HG02798 (cell line): ENCODE measurements at regions not wholly inside any gene's neighbourhood (a gene's known extent, or its start where the extent isn't known, plus 50 kb on each side); places are given as distances from the start of the nearest gene placed in this dataset.

Source experiments
- ATAC-seq: cut with Tn5 transposase; IDR thresholded peaks from one replicate; pipeline ENCODE4 v1.9.1; 2021; ENCODE audit warnings: mild to moderate bottlenecking; ENCODE audit not compliant: unreplicated experiment, poor library complexity

DNA sequence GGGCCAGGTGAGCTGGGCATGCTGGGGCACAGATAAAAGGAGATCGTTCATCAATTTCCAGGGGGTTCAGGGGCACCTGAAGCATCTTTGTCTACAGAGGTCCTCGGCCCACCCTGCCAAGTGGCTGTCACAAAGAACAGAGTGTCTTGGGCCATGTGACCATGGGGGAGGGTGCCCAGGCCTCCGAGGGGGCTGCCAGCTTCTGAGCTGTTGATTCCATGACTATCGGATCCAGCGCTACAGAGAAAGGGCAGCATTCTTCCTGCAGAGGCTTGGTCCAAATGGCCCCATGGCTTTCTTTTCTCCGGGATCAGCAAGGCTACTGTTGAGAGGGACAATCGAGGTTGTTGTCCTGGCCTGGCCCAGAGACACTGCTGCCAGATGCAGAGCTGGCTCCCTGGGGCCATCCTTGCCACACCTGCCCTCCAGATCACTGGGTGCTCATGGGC, 289.2 kb downstream of the ZSWIM6 start:
- ATAC-seq: no peak

DNA sequence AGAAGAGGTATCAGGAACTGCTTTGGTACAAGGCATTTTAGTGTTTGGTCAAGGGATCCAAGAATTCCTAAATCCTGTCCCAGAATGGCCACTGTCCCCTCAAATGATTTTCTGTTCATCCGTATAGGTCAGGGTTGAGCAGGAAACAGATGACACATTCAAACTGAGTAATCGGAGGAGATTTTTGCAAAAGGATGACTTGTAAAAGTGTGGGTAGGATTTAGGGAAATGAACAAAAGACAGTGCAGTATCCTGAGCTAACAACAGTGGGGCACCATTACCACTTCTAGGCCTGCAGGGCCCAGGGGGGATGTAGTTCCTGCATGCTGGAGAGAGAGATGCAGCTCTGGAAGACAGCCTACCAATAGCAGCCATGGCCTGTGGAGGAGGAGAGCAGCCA, 290.1 kb downstream of the ZSWIM6 start:
- no peak for ATAC-seq

DNA sequence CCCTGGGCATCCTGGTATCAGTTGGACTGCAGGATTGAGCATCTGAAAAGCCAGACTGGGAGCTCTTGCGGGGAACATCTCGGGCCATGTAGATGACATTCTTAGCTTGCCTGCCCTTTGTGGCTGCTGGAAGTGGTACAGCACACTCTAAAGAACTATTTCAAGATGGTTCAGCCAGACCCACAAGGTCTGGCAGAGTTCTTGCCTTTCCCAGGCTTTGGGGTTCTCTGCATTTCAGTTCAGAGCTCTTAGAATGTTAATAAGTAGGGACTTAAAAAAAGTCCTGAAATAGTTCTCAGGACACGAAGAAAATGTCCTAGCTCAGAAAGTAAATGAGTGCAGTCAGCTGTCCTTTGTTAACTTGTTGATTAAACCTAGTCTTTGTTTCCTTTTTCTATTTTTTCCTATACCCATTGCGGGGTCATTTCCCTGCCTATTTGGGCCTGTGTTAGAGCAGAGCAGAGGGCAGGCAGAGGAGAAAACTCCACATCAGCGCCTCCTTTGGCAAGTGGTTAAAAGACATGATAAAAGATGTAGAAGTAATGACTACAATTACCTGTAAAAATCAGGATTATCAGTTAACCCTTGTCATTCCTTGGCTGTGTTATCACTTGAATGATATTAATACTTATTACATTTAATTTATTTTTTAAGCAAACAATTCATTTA, 291.5 kb downstream of the ZSWIM6 start:
- no peak for ATAC-seq

DNA sequence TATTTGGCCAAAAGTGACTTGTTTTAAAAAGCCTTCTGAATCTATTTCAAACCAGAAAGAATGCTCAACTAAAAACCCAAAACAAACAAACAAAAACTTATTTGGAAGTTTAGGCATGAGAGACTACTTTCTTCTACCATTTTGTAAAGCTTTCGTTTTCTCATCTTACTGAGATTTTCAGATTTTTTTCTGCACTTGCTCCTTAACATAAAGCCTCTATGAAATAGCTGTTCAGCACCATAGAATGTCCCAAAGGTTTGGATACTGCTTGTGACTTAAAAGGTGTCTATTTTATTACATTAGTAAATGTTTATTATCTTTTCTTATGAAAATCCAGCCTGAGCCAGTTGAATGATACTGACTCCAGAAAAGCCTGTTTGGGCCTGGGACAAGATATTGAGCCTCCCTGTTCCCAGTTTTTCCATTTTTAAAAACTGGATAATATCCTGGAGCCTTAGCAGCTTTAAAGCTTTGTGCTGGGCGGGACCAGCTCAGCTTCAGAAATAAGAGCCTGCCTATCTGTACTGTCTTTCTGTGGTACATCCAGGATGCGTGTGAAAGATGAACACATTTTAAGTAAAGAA, 292.6 kb downstream of the ZSWIM6 start:
- no peak for ATAC-seq

DNA sequence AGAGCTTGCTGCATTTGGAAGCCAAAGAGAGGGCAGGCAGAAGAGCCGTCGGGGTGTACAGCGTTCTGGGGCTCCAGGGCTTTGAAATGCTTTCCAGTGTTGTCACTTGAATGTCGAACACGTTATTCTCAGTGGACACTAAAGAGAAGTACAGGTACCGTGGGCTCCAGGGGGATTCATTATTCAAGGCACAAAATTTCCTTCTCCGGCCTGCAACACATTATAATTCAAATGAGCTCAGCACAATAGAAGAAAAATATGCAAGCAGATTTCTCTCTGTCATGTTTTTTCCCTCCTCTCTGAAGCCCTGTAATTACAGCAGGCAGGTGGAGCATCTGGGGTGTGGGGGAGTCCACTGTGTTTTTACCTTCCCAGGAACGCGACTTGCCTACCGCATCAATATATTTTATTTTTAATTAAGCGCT, 293.1 kb downstream of the ZSWIM6 start:
- ATAC-seq: no peak

DNA sequence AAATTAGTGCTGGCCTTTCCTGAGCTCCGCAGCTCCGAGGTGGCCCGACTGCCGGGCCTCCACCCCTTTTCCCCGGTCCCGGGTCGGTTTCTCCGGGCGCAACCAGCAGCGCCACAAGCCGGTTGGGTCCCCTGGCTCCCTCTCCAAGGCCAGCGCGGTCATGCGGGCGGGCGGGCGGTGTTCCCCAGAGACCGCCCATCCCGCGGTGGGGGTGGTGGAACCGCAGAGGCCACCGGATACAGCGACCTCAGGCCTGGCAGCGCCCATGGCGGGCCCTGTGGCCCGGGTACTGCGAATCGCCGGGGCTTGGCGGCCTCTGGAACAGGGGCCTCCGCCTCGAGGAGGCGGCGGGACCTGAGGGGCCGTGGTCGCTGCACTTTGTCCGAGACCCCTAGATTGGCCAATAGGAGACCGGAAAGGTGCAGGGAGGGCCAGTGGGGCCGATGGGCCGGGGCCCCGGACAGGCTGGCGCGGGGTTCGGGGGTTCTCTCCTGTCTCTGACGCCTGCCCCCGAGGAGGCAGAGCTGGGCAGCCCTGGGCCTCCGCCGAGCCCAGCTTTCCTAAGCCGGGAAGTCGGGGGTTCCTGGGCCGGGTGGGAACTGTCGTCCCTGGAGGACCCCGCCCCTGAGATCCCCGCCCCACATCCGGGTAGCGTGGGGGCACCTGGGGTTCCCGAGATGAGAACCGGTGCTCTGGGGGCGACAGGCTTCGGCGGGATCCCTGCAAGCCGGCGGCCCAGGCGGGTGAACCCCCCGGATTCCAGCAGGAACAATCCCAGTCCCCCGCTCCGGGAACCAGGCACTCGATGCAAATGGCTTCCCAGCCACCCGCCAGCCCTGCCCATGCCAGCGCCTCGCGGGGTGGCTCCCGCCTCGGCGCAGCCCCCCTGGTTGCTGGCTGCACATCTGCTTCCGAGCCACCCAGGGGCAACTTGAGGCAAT, 293.9 kb downstream of the ZSWIM6 start:
- no peak for ATAC-seq

DNA sequence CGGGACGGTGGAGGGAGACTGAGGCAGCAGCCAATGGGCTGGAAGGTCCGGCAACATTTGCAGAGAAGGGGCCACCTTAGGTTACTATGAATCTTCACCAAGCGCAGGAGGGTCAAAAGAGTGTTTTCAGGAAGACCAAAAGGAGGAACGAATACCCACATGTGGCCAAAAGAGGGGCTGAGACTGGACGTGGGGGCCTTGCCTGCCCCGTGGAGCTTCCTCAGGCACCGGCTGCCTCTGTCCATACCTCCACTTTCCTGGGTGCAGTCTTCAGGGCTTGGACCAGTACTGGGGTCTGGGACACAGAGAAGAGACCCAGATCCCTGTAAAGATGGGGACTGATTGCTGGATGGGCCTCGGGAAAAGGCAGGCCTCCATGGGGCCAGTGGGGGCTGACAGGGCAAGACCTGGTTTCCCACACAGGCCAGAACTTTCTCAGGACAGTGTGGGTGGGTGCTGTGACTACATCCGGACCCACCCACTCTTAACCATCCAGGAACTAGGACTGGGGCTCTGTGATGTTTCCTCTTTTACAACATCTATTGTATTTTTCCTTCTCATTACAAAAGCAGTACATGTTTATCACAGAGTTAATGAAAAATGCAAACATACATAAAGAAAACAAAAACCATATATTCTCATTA, 294.7 kb downstream of the ZSWIM6 start:
- no peak for ATAC-seq

DNA sequence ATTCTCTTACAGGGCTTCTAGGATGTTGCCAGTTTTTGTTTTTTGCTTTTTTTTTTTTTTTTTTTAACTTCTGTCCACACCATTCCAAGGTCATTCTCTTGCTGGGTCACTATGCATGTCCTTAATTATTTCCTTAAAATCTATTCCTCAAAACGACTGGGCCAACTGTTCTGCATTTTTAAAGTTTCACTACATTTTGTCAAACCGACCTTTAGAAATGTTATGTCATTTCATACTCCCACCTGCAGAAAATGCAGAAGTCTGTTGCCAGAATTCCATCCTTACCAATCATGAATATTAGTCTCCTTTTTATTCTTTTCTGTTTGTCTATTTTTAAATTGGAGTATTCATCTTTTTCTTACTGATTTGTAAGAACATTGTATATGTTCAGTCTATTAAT, 295.5 kb downstream of the ZSWIM6 start:
- no peak for ATAC-seq

DNA sequence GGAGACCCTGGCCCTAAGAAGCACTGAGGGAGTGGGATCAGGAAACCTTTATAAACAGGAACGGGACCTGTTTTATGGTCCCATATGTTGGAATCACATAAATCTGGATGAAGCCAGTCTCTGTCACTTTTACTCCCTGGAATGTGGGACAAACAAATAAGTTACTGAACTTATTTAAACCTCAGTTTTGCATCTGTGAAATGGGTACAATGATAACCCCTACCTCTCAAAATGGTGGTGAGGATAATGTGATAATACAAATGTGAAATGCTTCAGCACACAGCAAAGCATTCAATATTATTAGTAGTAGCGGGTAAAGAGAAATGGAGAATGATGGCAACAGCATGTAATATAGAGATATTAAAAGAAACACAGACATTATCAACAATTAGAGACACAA, 298.9 kb downstream of the ZSWIM6 start:
- no peak for ATAC-seq

DNA sequence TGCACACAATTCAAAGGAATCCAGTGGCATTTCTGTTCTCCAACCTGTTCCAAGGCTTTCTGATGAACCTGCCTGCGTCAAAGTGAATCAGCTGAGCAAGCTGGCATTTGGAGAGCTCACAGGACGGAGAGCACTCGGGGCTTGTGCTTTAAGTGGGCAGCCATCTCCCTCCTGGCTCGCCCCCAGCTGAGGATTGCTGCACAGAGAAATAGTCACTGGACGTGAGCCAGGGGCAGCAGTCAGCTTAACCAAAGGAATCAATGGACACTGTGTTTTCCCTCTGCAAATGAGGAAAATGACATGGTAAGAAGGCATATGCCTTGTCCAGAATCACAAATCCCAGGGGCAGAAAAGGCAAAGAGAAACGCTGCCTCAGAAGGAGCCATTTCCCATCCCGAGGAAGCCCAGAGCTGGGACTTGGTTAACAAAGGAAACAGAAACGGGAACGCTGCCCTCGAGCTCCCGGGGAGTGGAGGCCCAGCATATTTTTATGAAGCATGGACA, 299.4 kb downstream of the ZSWIM6 start:
- no peak for ATAC-seq

DNA sequence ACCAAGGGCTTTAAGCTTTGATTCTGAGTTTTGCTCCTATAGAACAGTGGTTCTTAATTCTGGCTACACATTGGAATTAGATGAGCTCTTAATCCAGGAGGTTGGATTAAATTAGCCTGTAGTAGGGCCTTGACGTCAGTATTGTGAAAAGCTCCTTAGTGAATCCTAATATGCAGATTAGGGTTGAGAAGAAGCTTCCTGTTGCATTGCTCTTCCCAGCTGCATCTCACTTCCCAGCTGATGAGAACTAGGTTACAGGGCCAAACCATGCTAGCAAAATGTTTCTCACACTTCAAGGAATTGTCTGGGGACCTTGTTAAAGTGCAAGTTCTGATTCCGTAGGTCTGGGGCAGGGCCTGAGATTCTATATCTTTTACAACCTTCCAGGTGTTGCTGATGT, 300.0 kb downstream of the ZSWIM6 start:
- ATAC-seq: no peak

DNA sequence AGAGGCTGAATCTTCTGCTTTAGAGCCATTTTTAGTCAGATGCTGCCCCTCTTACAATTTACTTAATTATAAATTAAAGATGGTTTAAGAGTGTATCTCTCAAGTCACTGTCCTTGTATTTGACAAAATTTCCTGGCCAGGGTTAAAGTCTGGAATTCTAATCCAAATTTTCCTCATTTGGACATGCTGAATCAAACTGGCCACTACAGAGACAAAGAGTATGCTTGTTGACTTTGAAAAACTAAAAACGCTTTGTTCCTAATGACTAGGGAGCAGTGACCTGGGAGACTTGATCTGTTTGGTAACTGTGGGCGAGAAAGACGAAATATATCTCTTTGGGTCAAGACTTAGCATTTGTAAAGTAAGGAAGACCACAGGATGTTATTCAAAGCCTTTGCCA, 303.2 kb downstream of the ZSWIM6 start:
- no peak for ATAC-seq

DNA sequence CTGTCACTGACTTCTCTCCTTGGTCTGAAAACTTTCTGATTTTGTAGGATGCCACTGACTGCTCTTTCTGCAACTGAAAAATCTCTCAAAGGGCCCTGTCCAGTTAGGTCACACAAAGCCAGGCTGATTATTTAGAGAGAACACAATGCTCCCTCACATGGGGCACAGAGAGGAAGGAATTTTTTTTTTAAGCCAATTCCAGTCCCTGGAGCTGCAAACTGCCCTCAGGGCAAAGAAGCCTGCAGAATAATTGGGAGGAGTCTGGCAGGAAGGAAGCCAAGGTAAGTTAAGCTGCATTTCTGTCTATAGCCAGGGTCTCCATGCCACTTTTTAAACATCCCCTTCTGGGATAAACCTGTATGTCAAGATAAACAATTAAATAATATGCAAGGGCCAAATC, 305.5 kb downstream of the ZSWIM6 start:
- no peak for ATAC-seq

DNA sequence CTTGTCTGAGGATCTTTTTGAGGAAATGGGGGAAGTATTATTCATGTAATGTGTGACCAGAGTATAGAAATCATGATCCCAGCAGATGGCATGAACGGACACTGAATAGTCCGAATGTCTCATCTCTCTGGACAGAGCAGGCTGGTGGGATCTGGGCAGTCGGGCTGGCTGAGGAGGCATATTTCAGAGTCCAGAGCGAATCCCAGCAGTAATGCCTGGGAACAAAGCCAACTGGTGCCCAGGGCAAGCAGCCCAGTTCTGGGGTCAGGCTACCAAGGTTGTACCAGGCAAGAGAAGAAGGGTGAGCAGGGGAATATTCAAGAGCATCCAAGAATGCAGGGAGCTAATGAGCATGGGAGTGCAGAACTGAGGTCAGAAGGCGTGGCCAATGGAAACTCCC, 306.4 kb downstream of the ZSWIM6 start:
- no peak for ATAC-seq

DNA sequence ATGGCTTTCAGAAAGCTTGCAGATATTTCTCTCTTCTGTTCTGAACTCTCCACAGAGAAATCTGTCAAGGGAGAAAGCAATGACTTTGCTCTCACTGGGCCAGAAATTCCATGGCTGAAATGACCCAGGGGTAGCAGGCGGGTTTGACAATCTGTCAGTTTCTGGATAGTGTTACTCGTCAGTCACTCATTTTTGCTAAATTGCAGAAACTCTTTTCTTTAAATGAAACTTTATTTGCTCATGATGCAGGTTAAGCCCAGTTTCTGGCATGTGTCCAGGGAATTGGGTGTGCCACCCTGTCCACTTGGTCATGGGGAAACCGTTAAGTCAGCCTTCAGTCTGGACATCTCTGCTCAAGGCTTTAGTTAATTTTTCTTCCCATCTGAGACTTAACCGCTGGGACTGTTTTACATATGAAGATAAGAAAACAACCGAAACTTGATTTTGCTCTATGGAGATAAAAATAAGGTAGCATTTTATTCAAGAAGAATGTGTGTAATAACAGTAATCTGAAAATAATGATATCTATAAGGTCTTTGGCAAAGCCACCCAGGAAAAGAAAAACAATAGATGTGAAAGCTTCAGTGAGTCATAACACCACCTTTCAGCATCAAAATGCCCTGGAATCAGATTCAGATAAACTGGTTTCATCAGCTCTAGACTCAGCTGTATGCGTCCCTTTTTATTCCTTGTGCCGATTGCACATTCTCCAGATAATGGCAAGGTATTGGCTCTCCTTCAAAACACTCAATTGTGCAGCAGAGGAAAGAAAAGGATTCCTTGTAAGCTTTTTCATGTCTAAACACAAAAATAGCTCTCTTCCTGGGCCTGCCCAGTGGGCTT, 308.3 kb downstream of the ZSWIM6 start:
- ATAC-seq: no peak

DNA sequence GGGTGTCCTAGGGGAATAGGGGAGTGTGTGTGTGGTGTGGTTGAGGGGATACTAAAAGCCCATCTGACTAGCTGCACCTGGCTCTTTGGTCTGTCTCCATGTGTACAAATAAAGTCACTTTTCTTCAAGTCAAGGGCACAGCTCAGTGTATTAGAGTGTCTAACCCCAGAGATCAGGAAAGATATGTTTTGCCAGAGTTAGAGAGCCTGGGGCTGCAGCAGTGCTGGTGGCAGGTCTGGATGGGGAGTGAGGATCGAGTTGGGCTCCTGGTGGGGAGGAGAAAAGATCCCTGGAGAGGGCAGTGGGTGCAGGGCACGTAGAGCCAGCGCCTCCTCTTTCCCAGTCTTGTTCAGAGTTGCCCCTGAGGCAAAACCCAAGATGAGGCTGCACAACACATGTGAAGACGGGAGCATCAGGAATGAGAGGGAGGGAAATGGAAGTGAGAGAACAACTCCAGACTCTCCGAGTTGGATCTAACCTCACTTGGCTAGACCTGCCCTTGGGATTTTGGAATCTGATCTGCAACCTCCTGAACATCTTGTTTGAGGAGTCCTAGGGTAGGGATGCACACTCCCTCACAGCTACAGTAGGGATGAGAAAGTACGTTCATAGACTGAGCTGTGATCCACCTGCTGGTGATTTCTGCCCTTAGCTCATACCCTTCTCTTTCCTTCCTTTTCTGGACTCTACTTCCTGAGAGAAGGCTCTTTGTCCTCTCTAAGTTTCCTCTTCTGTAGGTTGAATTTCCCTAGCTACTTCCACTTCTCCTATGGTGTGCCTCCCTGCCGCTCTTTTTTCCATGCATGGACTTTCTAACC, 309.9 kb downstream of the ZSWIM6 start:
- ATAC-seq: no peak

DNA sequence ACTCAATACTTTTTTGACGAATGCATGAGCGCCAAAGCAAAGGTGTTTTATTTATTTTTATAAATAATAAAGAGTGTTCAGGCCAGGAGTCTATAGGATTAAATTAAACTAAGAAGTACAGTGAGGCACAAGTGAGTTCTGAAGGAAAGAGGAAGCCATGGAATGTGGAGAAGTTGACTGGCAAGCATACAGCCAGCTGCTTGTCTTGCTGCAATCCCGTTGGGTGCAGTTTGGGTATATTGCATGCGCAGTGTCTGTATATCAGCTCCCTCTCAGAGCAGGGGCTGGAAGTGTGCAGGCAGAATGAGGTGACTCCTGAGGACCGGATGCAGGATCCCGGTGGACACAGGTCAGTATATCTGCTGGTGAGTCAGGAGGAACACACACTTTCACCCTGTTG, 315.6 kb downstream of the ZSWIM6 start:
- no peak for ATAC-seq

DNA sequence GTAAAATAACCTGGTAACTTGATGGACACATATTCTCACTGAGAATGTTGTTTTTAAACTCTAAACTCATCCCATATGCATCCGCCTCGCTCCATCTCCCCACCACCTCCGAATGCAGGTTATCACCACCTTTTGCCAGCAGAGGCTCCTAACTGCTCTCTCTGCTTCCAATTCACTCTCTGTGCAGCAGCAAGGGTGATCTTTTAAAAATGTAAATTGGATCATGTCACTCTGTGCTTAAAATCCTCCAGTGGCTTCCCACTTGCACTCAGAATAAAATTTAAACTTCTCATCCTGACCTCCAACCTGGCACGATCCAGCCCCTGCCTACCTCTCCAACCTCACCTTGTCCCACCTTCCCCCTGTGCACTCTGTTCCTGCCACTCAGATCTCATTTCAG, 317.2 kb downstream of the ZSWIM6 start:
- ATAC-seq: no peak

DNA sequence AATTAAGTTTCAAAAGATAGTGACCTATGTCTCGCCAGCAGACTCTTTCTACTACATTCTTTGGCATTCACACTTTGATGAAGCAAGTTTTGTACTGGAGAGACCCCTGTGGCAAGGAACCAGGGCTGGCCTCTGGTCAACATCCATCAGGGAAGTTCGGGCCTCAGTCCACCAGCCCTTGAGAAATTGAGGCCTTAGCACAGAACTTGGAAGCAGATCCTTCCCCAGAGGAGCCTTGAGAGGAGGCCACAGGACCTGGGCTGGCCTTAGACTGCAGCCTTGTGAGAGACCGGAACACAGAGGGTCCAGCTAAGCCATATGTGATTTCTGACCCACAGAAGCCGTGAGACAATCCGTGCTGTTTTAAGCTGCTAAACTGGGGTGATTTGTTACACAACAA, 317.9 kb downstream of the ZSWIM6 start:
- ATAC-seq: no peak
